Stimulated activated CD4-positive, alpha-beta T cell treated with anti-CD3 and anti-CD28 coated beads, Interleukin-12 subunit alpha, Interleukin-12 subunit beta, amount 100 ng/mL, for 48 hours (primary cell): ENCODE measurements at regions not wholly inside any gene's neighbourhood (a gene's known extent, or its start where the extent isn't known, plus 50 kb on each side); places are given as distances from the start of the nearest gene placed in this dataset.

Experiments used
- DNase-seq, 3 donors: peaks; one replicate each; pipeline ENCODE4 v3.0.0-alpha.2; 2020; ENCODE audit warnings: low read depth in 2 of 3, low spot score in 1 of 3

- no peak for DNase-seq
Measured at GRCh38 chr1:231108516-231109302, 53.1 kb upstream of the TRIM67 start.

GRCh38 chr1:231107600-231108326 lies 54.1 kb upstream of the TRIM67 start:
- DNase-seq, result no peak

- no peak for DNase-seq
Measured at GRCh38 chr1:231107151-231107550, 54.7 kb upstream of the TRIM67 start.

GRCh38 chr1:231106347-231106746 lies 55.5 kb upstream of the TRIM67 start:
- DNase-seq, result no peak

GRCh38 chr1:231104917-231105316 lies 56.9 kb upstream of the TRIM67 start:
- DNase-seq, result no peak

GRCh38 chr1:231103961-231104360 lies 57.9 kb upstream of the TRIM67 start:
- no peak for DNase-seq

GRCh38 chr1:231099996-231100767 lies 60.1 kb upstream of the FAM89A start:
- no peak for DNase-seq

GRCh38 chr1:231099311-231099710 lies 59.3 kb upstream of the FAM89A start:
- DNase-seq, result no peak

- no peak for DNase-seq
Measured at GRCh38 chr1:231095595-231095994, 55.5 kb upstream of the FAM89A start.

GRCh38 chr1:231094421-231094820 lies 54.4 kb upstream of the FAM89A start:
- DNase-seq, result no peak

- DNase-seq, result no peak
Measured at GRCh38 chr1:231093156-231093922, 53.3 kb upstream of the FAM89A start.

GRCh38 chr1:231092380-231092779 lies 52.3 kb upstream of the FAM89A start:
- no peak for DNase-seq

- peak; percentile 1 to 37 (median 23) for DNase-seq
Measured at GRCh38 chr1:231091831-231092301, 51.8 kb upstream of the FAM89A start.

GRCh38 chr1:231091415-231091814 lies 51.4 kb upstream of the FAM89A start:
- DNase-seq, result no peak
